ENCODE measurements at regions not wholly inside any gene's neighbourhood (a gene's known extent, or its start where the extent isn't known, plus 50 kb on each side); places are given as distances from the start of the nearest gene placed in this dataset.

DNA sequence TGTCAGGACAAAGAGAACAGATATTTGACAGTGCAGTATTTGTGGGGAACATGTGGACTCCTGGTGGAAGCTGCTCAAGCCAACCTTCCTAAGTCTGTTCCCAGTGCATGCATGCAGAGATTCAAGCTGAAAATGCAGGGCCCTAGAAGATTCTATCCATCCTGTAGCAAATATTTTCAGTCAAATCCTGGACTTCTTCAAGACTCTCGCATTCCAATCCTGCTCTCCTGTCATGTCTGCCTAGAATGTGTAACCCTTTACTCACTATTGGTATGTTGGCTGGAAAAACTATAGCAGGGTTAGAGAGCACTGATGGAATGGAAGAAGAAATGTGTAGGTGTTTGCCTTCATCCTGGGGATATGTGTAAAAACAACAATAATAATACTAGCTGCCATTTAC lies 385.6 kb upstream of the PKN2 start:
- ChIA-PET POLR2A (interaction anchor here (0.6 kb wide), 2 partner anchors 11 to 83 kb away, joined by 3 read pairs; no protein-coding TSS in a partner anchor), CTCF (interaction anchor here (0.6 to 1.2 kb wide), 3 partner anchors 26 to 972 kb away, joined by 3 to 5 read pairs (median 4); no protein-coding TSS in a partner anchor)
- intact Hi-C loops (cut with micrococcal nuclease) = no loop called here
- TF ChIP-seq, protein P1, sequence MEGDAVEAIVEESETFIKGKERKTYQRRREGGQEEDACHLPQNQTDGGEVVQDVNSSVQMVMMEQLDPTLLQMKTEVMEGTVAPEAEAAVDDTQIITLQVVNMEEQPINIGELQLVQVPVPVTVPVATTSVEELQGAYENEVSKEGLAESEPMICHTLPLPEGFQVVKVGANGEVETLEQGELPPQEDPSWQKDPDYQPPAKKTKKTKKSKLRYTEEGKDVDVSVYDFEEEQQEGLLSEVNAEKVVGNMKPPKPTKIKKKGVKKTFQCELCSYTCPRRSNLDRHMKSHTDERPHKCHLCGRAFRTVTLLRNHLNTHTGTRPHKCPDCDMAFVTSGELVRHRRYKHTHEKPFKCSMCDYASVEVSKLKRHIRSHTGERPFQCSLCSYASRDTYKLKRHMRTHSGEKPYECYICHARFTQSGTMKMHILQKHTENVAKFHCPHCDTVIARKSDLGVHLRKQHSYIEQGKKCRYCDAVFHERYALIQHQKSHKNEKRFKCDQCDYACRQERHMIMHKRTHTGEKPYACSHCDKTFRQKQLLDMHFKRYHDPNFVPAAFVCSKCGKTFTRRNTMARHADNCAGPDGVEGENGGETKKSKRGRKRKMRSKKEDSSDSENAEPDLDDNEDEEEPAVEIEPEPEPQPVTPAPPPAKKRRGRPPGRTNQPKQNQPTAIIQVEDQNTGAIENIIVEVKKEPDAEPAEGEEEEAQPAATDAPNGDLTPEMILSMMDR (IDR thresholded peaks at IDR 0.05; ENCODE audit: unreplicated experiment) = no peak
- no TSS peak for BruUV-seq (replicated peaks)
- no peaks in the 10 kb centered on the region for H3K36me3 Mint-ChIP-seq (ENCODE audit: insufficient read depth, unreplicated experiment)
- DNase-seq (ENCODE audit: unreplicated experiment) = no peak
- H3K27me3 Mint-ChIP-seq (ENCODE audit: insufficient read depth, unreplicated experiment) = peaks cover 24% of the 10 kb centered on the region
- H3K9me3 Mint-ChIP-seq (ENCODE audit: unreplicated experiment) = no peaks in the 10 kb centered on the region
- no peaks in the 10 kb centered on the region for H3K4me1 Mint-ChIP-seq (ENCODE audit: insufficient read depth, unreplicated experiment)
- H3K4me3 Mint-ChIP-seq (ENCODE audit: unreplicated experiment) = no peak overlapping the region
- no peak overlapping the region for H3K27ac Mint-ChIP-seq (ENCODE audit: low read depth, unreplicated experiment)

DNA sequence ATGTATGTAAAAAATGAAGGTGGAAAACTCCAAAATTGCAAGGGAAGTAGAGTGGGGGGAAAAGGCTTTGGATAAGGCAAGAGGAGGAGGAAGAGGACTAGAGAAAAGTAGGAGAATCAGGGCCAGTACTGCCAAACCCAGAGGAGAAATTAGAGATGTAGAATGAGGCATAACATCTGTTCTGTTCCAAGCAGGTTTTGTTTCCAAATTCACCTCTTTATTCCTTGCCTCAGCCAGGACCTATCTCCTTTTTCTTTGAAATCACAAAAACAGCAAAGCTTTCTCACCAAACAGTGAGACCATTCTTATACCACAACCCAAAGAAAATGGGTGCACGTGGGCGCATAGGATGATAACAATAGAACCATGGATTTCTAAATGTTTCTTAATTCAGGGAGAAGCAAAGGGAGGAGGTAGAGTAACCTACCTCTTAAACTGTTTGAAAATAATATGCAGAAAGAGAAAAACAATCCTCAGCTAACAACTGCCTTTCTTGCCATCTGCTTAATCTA lies 383.3 kb upstream of the PKN2 start:
- H3K27me3 Mint-ChIP-seq (ENCODE audit: insufficient read depth, unreplicated experiment) = peaks cover 16% of the 10 kb centered on the region
- no peak overlapping the region for H3K4me3 Mint-ChIP-seq (ENCODE audit: unreplicated experiment)
- intact Hi-C loops (cut with micrococcal nuclease) = loop anchor here (5.0 kb wide), 2 partner anchors 1004 to 1169 kb away; no protein-coding TSS in a partner anchor
- no peaks in the 10 kb centered on the region for H3K36me3 Mint-ChIP-seq (ENCODE audit: insufficient read depth, unreplicated experiment)
- H3K27ac Mint-ChIP-seq (ENCODE audit: low read depth, unreplicated experiment) = no peak overlapping the region
- H3K9me3 Mint-ChIP-seq (ENCODE audit: unreplicated experiment) = no peaks in the 10 kb centered on the region
- no peak for DNase-seq (ENCODE audit: unreplicated experiment)
- TF ChIP-seq, protein P1 (IDR thresholded peaks at IDR 0.05; ENCODE audit: unreplicated experiment) = no peak
- CTCF ChIA-PET = interaction anchor here (0.6 to 2.5 kb wide), 11 partner anchors 9 to 1174 kb away, joined by 3 to 9 read pairs (median 4); no protein-coding TSS in a partner anchor
- no peaks in the 10 kb centered on the region for H3K4me1 Mint-ChIP-seq (ENCODE audit: insufficient read depth, unreplicated experiment)
- BruUV-seq (replicated peaks) = no TSS peak
- POLR2A ChIA-PET = no interaction called here

DNA sequence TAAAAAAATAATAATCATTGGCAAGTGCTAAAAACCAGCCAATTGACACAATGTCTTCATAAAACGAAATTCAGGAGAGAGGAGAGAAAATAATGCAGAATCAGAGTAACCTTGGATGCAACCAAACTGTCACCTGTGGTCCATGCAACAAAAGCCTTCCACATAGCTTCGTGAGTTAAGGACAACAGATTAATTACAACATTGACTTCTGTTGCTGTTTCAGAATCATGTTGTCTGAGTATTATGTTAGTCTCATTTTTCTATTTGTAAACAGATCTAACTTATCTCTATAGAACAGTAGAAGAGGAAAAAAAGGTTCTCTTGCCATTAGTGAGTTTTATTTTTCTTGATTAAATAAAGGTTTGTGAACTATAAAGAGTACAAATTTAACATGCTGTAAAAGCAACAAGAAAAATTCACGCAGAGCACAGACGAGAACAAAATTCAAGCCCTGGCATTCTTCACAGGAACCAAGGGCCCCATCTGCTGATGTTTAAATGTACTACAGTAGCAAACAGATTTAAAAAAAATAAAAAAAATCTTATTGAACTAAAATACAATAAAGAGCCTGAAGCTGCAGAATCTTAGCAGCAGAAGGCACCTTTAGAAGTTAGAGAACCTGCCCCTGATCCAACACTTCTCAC lies 381.1 kb upstream of the PKN2 start:
- no TSS peak for BruUV-seq (replicated peaks)
- Mint-ChIP-seq H3K9me3 (ENCODE audit: unreplicated experiment) (no peaks in the 10 kb centered on the region), H3K36me3 (ENCODE audit: insufficient read depth, unreplicated experiment) (no peaks in the 10 kb centered on the region), H3K4me3 (ENCODE audit: unreplicated experiment) (no peak overlapping the region), H3K4me1 (ENCODE audit: insufficient read depth, unreplicated experiment) (no peaks in the 10 kb centered on the region), H3K27me3 (ENCODE audit: insufficient read depth, unreplicated experiment) (peaks cover 27% of the 10 kb centered on the region), H3K27ac (ENCODE audit: low read depth, unreplicated experiment) (no peak overlapping the region)
- ChIA-PET CTCF (interaction anchor here (0.6 to 2.3 kb wide), 28 partner anchors 9 to 1902 kb away, joined by 3 to 16 read pairs (median 4); no protein-coding TSS in a partner anchor), POLR2A (interaction anchor here (0.6 to 1.0 kb wide), 3 partner anchors 122 to 904 kb away, joined by 3 read pairs; no protein-coding TSS in a partner anchor)
- TF ChIP-seq, protein P1 (IDR thresholded peaks at IDR 0.05; ENCODE audit: unreplicated experiment) = peak; percentile 40
- intact Hi-C loops (cut with micrococcal nuclease) = loop anchor here (1.0 to 5.0 kb wide), 3 partner anchors 123 to 1171 kb away; no protein-coding TSS in a partner anchor
- peak; percentile 29 for DNase-seq (ENCODE audit: unreplicated experiment)

DNA sequence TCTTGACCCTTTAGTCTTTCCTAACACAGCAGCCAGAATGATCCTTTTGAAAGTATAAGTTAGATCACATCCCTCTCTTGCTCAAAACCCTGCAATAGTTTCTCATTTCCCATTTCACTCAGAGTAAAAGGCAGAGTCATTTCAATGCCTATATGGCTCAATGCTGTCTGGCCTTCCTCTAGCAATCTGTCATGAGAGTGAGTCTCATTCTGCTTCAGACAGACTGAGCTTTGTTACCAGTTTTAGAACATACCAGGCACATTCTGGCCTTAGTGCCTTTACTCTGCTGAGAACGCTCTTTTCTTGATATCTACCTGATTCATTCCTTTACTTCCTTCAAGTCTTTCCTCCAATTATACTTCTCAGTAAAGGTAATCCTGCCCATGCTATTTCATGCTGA lies 372.8 kb upstream of the PKN2 start:
- DNase-seq (ENCODE audit: unreplicated experiment) = no peak
- Mint-ChIP-seq H3K36me3 (ENCODE audit: insufficient read depth, unreplicated experiment) (no peaks in the 10 kb centered on the region), H3K27me3 (ENCODE audit: insufficient read depth, unreplicated experiment) (peaks cover 7% of the 10 kb centered on the region), H3K4me3 (ENCODE audit: unreplicated experiment) (no peak overlapping the region), H3K27ac (ENCODE audit: low read depth, unreplicated experiment) (no peak overlapping the region), H3K9me3 (ENCODE audit: unreplicated experiment) (no peaks in the 10 kb centered on the region), H3K4me1 (ENCODE audit: insufficient read depth, unreplicated experiment) (no peaks in the 10 kb centered on the region)
- CTCF ChIA-PET = interaction anchor here (0.6 to 0.8 kb wide), 3 partner anchors 111 to 1265 kb away, joined by 3 read pairs; no protein-coding TSS in a partner anchor
- intact Hi-C loops (cut with micrococcal nuclease) = no loop called here
- no TSS peak for BruUV-seq (replicated peaks)
- TF ChIP-seq, protein P1 (IDR thresholded peaks at IDR 0.05; ENCODE audit: unreplicated experiment) = no peak
- POLR2A ChIA-PET = interaction anchor here (0.5 kb wide), 1 partner anchor 1005 kb away, joined by 4 read pairs; no protein-coding TSS in a partner anchor

Measured in MCF 10A (cell line).